Activated T-cell treated with anti-CD3 and anti-CD28 coated beads for 24 hours (primary cell): ENCODE measurements at regions not wholly inside any gene's neighbourhood (a gene's known extent, or its start where the extent isn't known, plus 50 kb on each side); places are given as distances from the start of the nearest gene placed in this dataset.
"Not testable (repeated sequence)": the region's sequence is repeated elsewhere in the genome, so short reads cannot be mapped to it uniquely, and the experiment has no call there.

ENCODE experiments used
- DNase-seq: peaks from one replicate; pipeline ENCODE4 v3.0.0-alpha.2; 2020; ENCODE audit warnings: low read depth

DNA sequence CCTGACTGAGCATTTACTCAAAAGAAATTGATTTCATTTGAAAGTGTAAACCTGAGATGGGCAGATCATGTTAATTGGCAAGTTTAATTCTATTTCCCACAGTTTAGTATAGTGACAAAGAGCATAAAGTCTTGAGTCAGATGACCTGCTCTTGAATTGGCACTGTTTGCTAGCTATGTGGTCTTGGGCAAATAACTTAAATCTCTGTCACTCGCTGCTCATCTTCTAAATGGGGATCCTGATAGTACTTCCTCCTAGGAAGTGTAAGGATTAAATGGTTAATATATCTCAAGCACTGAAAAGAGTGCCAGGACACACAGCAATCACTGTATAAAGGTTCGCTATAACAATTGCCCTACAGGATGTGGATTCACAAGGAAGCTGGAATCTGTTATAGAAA lies 242.8 kb upstream of the JADE1 start:
- DNase-seq, result no peak

DNA sequence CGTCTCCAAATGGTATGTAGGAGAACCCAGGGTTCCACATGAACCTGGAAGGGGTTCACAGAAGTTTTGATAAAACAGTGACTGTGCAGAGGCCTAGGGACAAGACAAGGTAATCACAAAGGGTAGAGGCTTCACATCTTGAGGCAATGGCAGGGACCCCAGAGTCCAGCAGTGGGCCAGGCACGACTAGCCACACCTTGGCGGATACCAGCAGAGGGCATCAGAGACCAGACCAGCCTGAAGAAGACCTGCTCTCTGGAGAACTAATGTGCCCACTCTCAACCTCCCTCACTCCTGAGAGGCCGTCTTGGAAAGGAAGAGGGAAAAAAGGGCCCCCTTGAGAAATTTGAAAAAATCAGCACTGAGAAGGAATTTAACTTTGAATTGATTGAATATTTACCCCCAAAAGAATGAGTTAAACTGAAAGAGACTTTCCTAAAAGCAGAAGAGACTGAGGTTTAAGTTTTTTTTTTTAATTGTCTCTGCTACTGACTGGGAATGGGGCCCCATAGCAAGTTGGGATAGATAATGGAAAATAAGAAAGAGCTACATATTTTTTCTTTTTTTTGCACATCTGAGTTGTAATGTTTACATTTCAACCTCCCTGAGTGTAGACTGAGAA lies 243.8 kb upstream of the JADE1 start:
- DNase-seq, result no peak

- no peak for DNase-seq
Measured at GRCh38 chr4:128565054-128565453, 244.4 kb upstream of the JADE1 start.

DNA sequence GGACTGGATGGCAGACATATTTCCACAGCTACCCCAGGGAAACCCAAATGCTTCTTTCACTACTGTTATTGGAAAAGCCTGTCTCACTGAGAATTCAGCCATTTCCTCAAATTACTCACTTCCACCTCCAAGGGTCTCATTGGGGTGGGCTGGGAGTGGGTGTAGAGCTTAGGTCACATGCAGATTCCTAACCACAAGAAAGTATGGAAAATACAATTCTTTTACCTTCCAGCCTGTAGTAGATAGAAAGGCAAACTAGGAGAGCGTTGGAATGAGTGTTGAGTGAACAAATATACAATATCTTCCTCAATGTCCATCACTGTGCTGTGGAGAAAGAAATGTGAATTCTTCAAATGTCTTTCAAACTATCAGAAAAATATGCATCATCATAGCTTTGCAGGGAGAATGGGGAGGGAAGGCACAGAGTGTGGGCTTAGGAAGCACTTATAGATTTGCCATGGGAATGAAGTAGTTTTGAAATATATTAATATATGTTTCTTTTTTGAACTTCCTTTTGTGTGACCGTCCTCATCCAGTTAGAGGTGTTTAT lies 245.3 kb upstream of the JADE1 start:
- DNase-seq, result no peak

DNA sequence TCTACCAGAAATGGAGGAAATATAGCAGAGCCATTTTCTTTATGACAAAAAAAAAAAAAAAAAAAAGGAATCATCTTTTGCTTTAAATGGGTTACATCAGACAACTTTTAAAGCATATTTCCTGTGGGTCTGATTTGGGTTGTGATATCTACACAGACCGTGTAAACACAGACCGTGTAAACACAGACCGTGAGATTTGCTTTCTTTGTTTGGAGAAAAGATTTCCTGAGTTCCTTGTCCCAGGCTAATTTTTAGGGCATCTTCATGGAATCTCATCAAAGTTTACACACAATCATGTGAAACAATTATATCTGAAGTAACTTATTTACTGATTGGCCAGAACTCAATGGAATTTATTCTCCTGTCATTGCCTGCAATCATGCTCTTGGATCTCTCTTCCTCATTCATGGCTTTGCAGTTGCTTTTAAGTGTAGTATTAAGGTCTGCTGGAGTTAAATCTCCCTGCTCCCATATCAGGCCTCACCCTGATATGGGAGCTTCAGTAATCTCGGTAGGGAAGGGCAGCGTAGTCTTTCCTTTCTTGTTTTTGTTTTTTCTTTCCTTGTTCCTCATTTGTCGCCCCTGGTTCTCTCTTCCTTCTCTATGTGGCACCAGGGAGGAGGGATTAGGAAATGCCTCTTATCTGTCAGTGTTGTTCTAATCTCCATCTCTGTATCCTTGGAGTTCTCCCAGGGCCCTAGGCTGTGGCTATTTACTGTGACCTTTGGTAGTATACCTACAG lies 248.6 kb upstream of the JADE1 start:
- no peak for DNase-seq

DNA sequence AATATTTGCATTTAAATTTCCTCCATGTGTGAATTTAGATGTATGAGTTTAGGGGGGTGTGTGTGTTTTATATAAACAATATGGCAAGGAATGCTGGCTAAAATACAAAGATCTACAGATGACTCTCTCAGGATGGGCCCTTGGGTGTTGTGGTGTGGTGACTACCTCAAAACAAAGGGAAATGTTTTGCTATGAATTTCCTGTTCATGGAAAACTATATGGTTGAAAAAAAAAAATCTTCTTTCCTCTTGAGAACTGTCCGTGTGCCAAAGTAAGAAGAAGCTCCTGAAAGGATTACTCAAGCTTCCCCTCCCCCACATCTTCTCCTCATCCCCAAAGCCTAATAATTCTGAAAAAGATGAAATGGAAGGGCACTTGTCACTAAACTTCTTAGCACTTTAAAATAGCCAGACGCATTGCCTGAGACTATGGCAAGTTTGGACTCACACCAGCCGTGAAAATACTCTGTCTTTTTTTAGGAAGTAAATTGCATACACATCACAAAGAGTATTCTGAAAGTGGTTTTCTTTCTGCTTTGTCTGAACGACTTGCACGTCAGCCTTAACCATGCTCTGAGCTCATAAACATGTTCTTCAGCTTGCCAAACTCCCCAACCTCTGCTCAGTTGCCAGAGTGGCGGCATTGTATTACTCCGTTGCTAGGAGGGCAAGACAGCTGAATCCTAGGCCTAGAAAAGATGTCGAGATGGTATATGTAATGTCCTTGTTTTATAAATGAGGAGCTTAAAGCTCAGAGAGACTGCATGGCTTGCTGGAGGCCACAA lies 250.4 kb upstream of the JADE1 start:
- DNase-seq, result no peak

DNA sequence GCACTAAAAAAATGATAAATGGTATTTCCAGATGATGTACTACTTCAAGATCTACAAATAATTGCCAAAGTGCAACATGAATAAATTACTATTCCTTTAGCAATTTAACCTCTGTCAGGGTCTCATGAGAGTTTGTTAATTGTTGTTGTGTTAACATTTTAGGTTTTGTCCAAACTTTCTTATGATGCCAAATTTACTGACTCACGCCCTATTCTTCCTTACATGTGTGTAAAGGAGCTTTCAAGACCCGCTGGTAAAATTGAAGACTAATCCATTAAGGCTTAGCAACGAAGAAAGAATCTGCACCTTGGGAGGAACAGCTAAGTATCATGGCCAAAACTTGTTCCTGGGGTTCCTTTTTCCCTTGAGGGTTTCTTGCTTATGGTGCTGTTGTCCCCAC lies 252.7 kb upstream of the JADE1 start:
- no peak for DNase-seq

DNA sequence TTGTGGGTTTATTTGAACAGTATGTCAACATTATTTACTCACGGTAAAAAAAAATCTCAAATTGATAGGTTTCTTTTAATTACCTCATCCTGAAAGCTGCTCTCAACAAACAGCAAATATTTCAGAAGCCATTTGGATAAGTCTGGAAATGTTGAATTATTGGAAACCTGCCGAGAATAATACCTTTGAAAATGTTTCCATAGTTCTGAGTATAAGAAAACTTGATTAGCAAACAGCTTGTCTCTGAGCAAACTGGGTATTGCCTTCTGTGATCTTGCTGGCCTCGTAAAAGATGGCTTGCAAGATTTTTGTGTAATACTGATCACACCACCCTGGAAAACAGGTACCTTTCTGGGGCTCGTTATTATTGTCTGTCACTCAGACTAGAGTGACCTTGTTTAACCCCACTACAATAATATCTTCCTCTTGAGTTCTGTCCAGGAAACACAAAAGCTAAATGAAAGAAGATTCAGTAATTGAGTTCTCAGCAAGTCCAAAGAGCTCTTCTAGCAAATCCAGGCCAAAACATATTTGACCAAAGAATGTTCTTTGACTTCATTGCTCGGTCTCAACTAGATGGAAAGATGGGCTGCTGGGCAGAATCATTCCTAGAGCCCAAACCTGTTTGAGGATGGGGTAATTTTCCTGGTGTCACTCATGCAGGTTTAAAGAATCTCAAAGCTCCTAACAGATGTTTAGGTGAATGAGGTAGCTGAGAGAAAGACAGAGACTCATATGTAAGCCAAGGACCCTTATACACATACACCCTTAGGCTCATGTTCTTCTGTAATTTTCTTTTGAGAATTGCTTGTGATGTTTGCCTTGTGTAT lies 255.6 kb upstream of the JADE1 start:
- no peak for DNase-seq

DNA sequence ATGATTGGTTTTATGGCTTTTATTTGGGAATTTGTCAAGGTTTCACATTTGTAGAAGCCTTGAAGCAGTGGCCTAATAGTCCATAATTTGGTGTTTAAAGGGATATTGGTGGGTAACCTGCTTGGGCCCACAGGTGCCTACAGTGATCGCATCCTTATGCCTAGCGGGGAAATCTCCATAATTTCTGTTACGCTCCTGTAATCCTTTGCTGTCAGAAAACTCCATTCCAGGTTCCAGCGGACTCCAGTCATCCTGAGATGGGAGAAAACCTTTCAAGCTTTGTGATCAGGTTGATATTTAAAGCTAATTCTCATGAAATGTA lies 257.0 kb upstream of the JADE1 start:
- DNase-seq, result no peak

- no peak for DNase-seq
Measured at GRCh38 chr4:128551280-128551679, 258.2 kb upstream of the JADE1 start.

GRCh38 chr4:128550060-128550459 lies 259.4 kb upstream of the JADE1 start:
- no peak for DNase-seq

DNA sequence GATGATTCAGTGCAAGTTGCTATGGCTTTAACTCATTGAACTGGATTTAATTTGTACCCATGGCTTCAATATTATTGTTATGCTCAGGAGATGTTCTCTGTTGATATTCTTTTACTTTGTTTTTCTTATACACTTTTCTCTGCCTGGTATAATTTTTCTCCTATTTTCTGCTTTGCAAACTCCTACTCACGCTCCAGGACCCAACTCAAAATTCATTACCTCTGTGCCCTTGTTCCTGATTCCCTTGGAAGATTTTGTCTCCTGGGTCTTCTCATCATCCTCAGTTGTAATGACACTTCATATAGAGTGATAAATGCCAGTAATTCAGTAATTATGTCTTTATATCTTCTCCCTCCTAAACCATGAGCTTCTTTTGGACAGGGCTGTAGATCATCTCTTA lies 259.9 kb upstream of the JADE1 start:
- no peak for DNase-seq

GRCh38 chr4:128548381-128548780 lies 260.8 kb upstream of the PGRMC2 start:
- no peak for DNase-seq

- no peak for DNase-seq
Measured at GRCh38 chr4:128544272-128544671, 256.7 kb upstream of the PGRMC2 start.

GRCh38 chr4:128543696-128544095 lies 256.1 kb upstream of the PGRMC2 start:
- no peak for DNase-seq

DNA sequence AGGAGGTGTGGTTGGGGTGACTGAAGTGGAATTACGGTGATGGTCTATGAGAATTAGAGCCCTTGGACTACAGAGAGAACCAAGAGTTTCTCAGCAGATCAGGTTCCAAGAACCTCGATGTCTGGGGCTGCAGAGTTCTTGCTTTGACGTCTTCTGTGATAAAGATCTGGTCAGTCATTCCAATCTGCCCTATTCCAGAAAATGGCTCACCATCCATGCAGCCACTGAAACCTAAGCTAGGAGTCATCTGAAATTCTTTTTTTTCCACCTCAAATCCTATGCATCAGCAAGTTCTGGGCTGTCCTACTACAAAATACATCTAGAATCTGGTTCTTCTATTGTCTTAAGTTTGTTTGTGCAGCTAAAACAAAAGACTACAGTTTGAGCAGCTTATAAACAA lies 254.4 kb upstream of the PGRMC2 start:
- DNase-seq, result no peak

DNA sequence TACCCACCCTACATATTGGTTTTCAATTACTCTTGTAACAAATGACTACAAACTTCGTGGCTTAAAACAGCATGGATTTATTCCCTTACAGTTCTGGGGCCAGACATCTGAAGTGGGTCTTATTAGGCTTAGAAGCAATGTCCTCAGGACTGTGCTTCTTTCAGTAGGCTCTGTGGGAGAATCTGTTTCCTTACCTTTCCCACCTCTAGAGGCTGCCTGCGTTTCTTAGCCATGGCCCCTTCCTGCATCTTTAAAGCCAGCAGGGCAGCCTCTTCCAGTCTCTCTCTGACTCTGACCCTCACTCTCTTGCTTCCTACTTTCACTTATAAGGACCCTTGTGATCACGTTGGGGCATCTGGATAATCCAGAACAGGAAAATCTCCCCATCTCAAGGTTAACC lies 252.5 kb upstream of the PGRMC2 start:
- no peak for DNase-seq

DNA sequence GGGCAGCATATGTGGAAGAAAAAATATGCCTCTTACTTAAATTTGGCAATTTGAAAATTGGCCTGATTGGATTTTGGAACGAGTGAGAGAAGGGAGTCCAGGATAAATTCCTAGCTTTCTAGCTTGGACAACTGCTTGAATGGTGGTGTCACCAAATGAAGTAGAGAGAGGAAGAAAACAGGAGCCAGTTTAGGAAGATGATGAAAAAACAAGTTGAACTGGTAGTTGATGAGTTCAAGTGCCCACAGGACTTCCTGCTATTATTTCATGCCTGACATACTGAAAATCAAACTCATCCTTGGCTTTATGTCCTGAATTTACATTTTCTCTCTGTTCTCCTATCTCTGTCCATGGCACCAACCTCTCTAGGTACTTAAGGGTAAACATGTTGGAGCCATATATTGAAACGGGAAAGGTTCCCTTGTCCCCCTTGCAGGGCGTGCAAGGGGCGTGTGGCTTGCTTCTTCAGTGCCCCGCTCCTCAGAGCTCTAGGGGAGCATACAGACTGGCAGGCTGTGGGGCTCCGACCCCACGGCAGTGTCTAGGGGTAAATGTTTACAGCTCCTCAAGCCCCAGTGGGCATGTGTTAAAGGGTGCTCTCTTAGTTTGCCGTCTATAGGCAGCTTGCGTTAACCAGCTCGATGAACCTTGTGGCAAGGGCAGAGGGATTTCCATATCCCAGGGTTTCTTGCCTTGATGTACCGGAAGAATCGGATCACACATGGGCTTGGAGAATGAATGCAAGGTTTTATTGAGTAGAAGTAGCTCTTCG lies 250.7 kb upstream of the PGRMC2 start:
- no peak for DNase-seq

GRCh38 chr4:128536746-128537145 lies 249.1 kb upstream of the PGRMC2 start:
- no peak for DNase-seq

GRCh38 chr4:128535510-128535909 lies 247.9 kb upstream of the PGRMC2 start:
- not testable (repeated sequence) for DNase-seq

DNA sequence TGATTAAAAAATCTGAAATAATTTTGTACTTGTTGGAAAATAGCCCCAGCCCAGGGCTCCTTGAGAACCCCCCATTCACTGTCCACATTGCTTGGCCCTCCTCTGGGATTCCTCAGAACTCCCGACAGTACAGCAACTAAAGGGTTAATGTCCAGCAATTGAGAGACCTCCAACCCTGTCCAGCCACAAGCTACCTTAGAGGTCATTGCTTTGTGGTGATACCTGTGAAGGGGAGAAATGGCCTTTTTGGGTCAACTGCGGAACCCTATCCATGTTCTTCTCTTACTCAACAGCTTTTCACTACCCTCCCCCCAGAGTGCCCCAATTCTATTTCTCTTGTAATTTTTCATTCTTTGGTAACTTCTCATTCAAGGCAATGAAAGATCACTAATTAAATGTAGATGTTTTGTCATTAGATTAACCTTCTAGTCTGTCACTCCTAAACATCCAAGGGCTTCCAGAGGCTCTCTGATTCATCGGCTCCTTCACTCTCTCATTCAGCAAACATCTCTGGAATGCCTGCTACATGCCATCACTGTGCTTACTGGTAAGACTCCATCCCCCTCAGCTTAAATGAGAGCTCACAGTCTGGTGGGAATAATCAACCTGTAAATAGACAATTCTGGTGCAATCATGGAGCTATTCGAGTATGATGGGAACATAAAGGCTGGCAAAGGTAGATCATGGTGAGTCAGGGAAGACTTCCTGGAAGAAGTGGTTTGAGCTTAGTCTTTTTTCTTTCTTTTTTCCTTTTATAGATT lies 241.4 kb upstream of the PGRMC2 start:
- no peak for DNase-seq
